ENCODE measurements at regions not wholly inside any gene's neighbourhood (a gene's known extent, or its start where the extent isn't known, plus 50 kb on each side); places are given as distances from the start of the nearest gene placed in this dataset.
"Not testable (repeated sequence)": the region's sequence is repeated elsewhere in the genome, so short reads cannot be mapped to it uniquely, and the experiment has no call there.

DNA sequence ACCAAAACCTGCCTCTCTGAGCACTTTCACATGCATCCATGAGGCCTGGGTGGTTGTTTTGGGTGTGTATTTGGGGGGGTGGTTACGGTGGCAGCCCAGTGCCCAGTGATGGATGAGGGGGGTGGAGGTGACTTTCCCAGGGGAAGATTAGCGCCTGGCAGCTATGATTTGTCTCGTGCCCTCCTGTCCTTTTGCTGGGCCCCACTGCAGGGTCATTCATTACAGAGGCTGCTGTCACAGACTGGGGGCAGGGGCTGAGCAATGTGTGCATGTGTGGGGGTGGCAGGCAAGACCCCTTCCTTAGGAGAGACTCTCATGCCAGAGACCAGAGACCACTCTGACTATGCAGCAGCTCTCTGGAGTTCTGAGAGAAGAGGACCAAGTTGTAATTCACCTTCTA, 93.7 kb downstream of the MRM1 start:
- no peak for DNase-seq (ENCODE audit: low spot score)

DNA sequence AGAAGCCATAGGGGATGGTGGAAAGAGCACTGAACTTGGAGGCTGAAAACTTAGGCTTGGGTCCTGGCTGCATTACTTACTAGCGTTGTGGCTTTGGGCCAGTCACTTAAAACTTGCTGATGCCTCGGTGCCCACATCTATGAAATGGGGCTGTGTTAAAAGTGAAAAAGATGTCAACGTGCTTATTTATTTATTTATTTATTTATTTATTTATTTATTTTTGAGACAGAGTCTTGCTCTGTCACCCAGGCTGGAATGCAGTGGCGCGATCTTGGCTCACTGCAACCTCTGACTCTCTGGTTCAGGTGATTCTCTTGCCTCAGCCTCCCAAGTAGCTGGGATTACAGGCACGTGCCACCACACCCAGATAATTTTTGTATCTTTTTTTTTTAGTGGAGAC, 94.3 kb downstream of the MRM1 start:
- DNase-seq (ENCODE audit: low spot score) = not testable (repeated sequence)

DNA sequence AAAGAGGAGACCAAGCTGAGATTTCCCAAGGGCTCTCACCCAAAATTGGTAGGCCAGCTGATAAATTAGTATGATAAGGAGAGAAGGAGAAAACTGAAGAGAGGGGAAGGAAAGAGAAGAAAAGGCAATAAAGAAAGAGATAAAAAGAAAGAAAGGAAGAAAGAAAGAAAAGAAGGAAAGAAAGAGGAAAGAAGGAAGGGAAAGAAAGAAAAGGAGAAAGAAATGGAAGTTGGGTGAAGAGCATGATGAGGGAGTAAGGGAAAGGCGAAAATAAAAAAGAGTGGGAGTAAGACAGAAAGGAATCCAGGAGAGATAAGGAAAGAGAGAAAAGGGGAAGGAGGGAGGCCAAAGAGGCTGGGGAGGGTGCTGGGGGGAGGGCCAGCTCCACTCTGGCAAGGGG, 95.4 kb downstream of the MRM1 start:
- no peak for DNase-seq (ENCODE audit: low spot score)

DNA sequence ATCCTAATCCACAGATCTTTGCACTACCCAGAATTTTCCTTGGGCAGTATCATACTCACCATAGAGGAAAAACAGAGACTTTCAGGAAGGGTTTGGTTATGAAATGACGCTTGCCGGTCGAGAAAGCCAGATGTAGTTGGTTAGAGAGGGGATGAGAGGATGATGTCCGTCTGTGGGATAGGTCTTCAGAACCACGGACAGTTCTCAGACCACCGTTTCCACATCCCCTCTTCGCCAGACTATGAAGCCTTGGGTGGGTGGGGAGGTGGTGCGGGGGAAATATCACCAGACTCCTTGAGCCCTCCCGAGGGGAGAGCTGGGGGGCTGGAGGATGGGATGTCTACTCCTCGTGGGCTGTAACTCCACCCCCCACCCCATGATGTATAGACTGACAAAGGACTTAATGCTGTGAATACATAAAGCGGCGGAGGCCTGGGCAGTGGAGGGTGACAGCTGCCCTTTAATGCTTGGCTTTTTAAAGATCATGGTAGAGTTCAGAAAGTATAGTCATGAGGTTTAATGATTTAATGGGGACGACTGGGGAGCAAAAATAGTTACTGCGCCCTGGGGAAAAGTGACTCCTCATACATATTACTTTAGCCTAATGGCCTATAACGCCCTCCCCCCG, 96.6 kb downstream of the MRM1 start:
- DNase-seq (ENCODE audit: low spot score) = no peak

DNA sequence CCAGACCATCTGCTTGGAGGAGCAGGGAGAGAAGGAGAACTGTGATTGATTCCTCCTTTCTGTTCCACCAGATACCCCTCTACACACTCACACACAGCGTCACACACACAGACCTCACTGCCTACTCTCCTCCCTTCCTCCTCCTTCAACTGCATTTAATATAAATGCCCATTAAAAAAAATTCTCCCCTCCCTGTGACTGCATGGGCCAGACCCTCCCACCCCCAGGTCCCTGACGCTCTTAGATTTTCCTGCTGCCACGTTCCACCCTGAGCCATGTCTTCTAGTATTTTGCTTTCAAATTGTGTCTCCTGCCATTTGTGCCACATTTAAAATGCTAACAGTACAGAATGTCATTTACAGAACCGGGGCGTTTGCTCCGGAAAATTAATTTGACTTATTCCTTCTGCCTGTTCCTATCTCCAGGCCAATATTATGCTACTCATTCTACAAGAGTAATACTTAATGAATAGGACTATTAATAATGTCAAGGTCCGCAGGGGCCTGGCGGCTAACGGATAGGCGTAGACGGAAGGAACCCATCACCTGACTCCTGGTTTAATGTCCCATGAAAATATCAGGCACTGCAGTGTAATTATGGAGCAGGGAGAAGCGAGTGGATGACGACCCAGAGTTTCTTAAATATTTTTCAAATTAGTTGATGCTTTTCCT, 100.2 kb downstream of the MRM1 start:
- DNase-seq (ENCODE audit: low spot score) = no peak

DNA sequence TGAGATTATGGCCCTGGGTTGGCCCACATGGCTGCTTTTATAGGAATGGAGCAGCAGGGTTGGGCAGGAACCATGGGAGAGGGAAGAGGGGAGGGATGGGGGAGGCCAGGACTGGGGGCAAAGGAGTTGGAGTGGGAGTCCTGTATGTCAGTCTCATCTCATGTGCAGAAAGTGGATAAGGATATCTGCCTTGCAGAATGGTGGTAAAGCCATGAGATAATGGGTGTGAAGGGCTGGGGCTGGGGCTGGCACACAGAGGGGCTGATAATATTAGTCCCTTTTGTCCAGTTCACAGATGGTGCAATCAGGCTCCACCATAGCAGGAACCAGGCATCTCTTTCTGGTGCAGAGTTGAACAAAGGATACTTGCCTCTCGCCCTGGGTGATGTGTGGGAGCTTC, 101.3 kb downstream of the MRM1 start:
- DNase-seq (ENCODE audit: low spot score) = no peak

DNA sequence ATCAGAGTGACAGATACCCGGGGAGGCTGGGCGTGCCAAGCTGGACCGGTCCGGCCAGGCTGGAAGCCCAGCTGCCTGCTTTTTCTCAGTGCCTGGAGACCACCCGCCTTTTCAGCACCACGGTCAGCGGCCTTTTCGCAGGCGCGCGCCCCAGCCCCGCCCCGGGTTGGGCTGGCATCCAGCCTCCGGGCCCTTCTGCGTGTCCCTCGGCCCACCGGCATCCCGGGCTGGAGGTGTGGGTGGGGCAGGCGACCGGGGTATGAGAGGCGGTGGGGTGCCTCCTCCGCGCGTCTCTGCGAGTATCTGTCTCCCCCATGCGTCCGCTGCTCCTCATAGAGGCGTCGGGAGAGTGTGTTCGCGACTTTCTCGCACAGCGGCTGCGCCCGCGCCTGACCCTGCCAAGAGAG, 102.5 kb downstream of the MRM1 start:
- peak; percentile 49 for DNase-seq (ENCODE audit: low spot score)

DNA sequence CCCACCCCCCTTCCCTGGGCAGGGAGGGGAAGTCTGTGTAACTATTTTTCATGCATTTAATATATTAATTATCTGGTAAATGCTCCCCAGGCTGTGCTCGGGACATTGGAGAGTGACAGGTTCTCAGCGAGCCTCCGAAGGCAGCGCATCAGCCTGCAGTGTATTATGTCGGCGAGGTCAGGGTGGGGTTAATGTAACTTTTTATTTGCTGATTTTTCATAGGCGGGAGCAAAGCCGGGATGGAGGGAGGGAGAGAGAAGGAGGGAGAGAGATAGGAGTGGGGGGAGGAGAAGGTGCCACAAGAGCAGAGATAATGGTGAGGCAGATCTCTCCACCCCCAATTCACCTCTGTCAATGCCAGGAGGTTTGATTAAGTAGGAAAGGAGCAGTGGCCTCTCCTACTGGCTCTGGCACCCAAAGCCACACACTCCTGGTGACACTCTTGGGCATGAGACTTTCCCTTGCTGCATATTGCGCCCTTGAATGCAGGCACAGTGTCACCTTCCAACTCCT, 104.0 kb downstream of the MRM1 start:
- DNase-seq (ENCODE audit: low spot score) = no peak

DNA sequence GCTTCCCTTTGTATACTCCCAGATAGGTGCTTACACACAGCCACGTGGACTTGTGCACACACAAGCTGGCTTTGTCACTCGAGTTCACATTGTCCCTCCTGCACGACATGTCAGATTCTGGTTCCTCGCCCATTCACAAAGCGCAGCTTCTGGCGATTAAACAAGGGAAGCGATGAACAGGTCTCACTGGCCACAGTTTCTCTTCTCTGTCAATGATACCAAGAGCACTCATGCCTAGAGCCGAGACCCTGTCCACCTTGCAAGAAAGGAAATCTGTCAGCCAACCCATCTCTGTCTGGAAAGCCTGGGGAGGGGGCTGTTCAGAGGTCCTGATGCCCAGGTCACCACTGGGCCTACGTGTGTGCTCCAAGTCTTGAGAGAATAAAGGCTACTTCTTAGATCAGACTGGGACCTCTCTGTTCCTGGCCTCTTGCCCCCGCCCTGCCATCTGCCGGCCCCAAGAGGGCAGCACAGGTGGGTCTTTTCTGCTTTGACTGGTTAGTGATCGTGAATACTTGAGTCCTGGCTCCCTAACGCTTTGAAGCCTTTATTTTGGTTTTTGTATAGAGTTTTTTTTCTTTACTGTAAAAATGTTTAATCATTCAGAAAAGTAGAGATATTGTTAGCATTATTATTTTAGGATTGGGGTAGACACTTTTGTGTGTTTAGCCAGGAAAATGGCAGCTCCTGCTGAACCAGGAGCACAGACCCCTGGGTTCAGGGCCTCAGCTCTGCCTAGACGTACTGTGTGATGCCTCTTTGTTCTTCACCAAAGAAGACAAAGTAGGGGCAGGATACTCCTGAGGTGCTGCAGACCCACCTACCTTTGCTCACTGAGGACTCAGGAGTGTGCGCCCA, 104.7 kb downstream of the MRM1 start:
- no peak for DNase-seq (ENCODE audit: low spot score)

DNA sequence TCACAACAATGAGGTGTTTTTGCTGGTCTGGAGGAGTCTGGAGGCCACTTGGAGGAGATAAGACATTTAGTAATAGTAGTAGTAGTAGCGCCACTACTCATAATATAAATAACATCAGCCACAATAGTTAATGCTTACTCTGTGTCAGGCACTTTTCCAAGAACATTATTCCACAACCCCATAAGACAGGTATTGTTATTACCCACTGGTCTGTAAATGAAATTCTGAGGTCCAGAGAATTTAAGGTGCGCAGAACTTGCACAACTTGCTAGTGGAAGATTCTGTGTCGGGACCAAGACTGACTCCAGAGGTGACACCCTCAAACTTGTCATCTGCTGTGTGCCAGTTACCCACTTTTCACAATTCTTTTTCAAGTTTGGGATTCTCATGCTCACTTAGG, 106.5 kb downstream of the MRM1 start:
- DNase-seq (ENCODE audit: low spot score) = no peak

DNA sequence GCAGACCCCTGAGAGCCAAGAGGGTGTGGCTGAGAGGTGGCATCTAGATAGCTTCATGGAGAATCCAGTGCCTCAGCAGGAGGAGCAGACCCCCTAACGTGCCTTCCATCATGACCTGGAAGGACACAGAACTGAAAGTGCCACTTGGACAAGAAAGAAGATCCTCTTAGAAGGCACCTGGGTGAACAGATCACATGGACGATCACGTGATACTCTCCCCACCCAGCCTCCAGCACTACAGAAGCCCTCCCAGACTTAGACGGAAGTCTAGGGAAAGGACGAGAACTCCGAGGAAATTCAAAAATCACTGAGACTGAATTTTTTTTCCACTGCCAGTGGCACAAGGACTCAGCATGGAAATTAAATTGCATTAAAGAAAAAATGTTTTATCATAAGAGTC, 113.4 kb downstream of the MRM1 start:
- no peak for DNase-seq (ENCODE audit: low spot score)

DNA sequence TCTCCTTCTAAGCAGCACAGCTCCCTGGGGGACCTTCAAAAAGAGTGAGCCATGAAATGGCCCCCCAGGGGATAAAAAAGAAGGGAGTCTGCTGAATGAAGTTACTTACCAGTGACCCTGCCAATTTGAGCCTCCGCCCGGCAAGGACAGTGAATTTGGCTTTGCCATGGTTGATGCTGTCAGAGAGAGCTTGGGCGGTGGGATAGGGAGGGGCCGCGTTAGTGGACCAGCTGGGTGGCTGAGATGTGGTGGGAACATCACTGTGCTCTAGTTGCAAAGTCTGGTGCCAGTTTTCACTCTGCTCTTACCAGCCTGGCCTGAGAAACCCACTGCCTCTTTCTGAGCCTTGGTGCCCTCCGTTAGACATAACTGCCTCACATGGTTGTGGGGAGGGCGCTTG, 114.6 kb downstream of the MRM1 start:
- no peak for DNase-seq (ENCODE audit: low spot score)

DNA sequence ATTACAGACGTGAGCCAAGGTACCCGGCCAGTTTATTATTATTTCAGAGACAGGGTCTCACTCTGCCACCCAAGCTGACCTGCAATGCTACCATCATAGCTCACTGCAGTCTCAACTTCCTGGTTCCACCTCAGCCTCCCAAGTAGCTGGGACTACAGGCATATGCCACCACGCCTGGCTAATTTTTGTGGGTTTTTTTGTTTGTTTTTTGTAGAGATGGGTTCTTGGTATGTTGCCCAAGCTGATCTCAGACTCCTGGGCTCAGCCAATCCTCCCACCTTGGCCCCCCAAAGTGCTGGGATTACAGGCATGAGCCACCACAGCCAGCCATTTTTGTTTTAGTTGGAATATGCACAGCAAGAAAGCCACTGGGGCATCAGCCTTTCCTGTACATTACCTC, 115.7 kb downstream of the MRM1 start:
- no peak for DNase-seq (ENCODE audit: low spot score)

DNA sequence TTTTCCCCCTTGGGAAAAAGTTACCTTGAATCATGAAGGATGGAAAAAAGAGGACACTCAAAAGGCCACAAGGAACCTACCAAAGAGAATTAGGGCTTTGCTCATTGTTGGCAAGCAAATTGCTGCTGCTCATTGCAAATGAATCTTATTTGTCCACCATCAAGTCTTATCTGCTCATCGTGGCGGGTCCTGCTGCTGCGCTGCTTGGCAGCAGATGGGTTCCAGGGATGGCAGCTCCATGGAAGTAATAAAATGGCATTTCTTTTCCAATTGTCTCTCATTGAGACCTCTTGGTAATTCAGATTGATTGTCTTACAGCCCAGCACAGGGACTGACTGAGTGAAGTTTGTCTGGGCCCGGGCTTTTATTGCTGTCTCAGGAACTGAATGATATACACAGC, 118.7 kb downstream of the MRM1 start:
- no peak for DNase-seq (ENCODE audit: low spot score)

DNA sequence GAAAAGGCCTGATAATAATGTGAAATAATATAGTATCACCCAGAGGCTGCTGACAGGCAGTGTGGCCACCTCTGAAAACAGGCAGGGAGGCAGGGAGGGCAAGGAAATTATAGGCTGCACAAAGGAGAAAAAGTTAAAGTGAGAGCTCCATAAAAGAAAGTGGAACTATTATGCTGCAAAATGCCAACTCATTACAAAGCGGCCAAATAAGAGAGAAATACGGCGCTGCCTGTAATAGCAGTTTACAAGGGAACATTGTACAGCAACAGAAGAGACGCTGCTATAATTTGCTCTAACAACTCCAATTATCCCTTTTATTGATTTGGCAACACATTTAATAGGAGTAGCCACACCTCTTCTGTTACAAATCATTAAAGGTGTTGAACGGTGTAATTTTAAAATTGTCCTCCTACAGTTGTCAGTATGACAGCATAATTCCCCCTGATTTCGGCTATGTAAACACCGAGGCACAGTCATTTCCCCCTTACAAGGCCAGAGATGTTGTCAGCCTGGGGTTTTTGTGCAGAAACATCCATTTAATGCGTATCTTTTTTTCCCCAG, 120.3 kb downstream of the MRM1 start:
- DNase-seq (ENCODE audit: low spot score) = no peak

DNA sequence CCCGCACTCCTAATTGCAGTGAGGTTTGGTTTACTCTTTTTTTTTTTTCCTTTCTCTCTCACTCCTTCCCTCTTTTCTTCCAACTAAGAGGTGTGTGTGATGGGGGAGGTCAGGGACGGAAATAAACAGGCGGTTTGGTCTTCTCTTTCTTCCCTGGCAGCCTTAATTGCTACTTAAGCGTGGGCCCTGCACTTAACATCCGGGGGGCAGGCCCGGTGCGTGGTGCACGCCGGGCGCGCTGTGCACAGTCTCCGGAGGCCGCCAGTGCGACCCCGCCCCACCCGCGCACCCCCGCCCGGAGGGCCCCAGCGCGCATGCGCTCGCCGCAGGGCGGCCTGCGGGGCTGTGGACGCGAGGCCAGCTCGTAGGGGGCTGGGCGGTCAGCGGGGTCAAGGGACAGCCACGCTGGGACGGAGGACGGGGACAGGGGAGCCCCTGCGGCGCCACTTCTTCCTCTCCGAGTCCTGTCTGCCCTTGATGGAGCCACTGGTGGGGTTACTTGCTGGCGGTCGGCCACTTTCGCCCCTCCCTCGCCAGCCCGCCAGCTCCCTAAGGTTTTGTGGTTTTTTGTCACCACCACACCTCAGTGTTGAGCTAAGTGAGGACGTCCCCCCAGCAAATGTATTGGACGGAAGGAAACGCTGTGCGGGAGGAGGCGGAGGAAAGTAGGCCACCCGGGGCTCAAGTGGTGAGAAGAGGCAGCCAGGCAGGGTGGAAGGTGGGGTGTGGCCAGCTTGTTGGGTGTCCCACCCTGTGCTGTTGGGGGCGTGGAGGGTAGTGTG, 120.9 kb downstream of the MRM1 start:
- peak; percentile 40 for DNase-seq (ENCODE audit: low spot score)

DNA sequence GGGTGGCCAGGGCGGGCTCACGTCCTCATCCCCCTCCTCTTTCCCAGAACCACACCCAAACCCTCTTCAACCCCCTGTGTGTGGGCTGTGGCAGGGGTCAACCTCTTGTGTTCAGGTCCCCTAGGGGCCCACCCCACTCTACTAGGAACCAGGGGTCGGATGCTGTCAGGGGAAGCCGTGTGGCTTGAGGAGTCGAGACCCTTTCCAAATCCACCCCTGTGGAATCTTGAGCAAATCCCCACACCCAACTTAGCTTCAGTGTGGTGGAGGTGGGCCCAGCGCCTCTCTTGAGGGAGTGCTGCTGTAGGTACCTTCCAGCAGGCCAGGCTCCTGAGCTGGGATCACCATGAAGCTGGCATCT, 121.5 kb downstream of the MRM1 start:
- DNase-seq (ENCODE audit: low spot score) = no peak

DNA sequence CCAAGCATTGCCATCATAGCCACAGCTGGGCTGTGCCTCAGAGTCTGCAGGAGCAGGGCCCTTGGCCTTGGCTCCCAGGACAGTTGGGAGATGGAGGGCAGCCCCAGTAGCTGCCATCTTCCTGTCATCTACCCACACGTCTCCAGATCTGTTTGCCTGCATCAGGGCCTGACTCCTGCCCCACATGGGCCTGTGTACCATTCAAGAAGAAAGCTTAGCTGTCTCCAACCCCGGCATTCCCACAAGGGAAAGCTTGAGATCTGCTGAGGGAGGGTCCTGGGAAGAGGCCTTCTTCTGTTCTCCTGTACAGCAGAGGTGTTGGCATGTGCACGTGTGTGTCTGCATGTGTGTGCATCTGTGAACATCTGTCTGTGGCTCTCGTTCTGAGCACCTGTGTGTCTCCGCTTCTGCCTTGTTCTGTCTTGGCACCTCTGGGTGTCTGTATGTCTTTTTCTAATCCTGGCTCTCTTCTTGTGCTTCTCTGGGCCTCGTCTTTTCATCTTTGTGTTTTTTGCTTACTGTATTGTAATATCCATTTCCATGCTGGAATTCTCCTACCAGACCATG, 122.2 kb downstream of the MRM1 start:
- no peak for DNase-seq (ENCODE audit: low spot score)

DNA sequence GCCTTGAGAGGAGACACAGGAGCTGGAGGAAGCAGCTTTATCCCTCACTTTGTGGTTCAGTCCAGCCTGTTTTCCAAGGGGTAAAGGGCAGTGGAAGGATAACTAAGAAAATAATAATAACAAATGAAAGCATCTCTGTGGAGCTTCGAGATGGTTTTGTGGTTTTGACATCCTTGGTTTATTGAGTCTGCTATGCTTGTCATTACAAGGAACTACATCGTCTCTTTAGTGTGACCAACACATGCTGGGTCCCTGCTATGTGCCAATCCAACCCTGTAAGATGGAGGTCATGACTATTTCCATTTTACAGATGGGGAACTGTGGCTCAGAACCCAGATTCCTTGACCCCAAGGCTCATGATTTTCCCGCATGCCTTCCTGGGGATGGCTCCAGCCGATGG, 124.8 kb downstream of the MRM1 start:
- no peak for DNase-seq (ENCODE audit: low spot score)

DNA sequence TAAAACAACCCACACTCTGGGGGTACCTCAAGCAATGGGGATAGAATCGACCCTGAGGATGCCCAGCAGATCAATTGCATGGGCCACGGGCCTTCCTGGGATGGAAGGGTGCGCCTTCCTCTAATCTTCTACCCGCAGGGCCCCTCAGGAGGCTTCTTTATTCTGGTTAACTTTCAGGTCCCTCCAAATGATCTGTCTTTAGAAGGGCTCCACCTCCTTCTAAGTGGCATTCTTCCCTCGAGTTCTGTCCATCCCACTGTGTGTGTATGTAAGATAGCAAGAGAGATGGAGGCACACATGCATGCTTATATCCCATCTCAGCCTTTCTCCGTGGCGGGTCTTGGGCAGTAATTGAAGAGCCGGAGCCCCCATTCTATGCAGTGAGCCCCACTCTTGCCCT, 125.7 kb downstream of the MRM1 start:
- no peak for DNase-seq (ENCODE audit: low spot score)

DNA sequence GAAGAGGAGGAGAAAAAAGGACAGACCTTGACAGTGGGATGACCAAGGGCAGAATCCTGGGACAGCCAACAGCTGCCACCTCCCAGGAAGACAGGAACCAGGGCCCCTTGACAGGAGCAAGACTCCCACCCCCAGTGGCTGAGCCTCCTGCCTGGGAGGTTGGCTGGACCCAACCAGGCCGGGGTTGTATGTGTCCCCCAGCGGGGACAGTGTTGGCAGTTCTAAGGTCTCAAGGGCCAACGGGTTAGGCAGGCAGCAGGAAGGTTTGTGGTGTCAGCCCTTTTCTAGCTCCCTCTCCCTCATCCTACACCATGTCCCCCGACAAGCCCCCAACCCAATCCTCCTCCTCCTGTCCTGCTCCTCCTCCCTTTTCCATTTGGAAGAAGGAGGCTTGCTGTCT, 126.2 kb downstream of the MRM1 start:
- DNase-seq (ENCODE audit: low spot score) = no peak
